ENCODE measurements at regions not wholly inside any gene's neighbourhood (a gene's known extent, or its start where the extent isn't known, plus 50 kb on each side); places are given as distances from the start of the nearest gene placed in this dataset.
A peak's percentile ranks its signal among the peaks of the same experiment; 100 is the strongest.

DNA sequence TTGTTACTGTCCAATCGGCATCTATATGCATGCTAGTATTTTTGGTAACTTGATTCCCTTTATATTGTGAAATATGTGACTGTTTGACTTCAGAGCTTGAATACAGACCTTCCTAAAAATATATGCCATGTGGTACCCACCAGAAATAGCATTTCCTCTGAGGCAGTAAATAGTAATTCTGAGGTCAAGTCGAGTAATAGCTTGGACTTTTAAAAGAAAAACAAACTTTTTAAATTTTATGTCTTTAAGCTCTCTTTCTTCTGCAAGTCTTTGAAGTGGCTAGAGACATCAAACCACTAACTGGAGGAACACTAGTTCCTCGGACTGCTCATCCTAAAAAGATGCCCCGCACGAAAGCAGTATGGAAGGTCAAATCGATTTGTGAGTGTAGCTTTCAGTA, 396.8 kb upstream of the SLC14A2 start:
- no peak for DNase-seq (ENCODE audit: low read depth in 2 of 3, low spot score in 2 of 3)

GRCh38 chr18:45221363-45221762, 393.9 kb upstream of the SLC14A2 start:
- no peak for DNase-seq (ENCODE audit: low read depth in 2 of 3, low spot score in 2 of 3)

GRCh38 chr18:45222180-45222579, 393.1 kb upstream of the SLC14A2 start:
- DNase-seq (ENCODE audit: low read depth in 2 of 3, low spot score in 2 of 3), result no peak

DNA sequence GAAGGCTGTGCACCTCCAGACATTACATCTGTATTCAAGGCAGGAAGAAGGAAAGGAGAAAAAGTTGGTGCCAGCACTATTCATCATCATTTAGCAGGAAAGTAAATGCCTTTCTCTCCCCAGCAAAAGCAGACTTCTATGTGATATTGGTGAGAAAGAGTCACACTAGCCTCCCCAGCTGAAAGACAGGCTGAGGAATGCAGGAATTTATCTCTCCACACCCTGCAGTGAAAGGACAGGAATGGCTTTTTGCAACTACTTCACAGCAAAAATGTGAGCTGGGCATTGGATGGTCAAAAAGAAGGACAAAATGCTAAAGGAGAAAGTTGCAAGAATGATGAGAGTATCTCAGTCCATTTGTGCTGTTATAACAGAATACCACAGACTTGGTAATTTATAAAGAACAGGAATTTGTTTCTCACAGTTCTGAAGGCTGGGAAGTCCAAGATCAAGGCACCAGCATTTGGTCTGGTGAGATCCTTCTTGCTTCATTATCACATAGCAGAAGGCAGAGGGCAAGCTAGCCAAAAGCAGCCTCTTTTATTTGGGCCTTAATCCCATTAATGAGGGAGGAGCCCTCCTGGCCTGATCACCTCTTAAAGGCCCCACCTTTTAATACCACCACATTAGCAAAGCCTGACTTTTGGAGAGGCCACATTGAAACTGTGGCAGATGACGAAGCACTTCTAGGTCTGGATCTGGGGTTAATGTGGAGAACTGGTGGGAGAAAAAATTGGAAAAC, 388.1 kb upstream of the SLC14A2 start:
- DNase-seq (ENCODE audit: low read depth in 2 of 3, low spot score in 2 of 3), result no peak

- no peak for DNase-seq (ENCODE audit: low read depth in 2 of 3, low spot score in 2 of 3)
These were observed 386.4 kb upstream of the SLC14A2 start for GRCh38 chr18:45228796-45229388.

DNA sequence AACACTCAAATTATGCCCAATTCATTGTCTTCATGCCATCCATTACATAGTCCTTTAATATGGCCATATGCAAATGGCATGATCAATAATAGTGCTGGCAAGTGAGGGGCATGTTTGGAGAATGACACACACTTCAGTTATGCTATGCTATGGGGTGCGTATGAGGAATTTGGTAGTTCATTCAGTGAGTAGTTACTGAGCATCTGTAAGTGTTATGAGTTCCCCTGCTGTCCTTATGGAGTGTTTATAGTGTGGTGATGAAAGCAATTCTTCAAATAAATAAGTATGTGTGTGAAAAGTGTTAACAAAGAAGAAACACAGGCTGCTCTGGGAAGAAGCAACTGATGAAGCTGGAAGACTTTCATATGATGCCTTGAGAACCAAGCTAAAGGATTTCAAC, 383.7 kb upstream of the SLC14A2 start:
- no peak for DNase-seq (ENCODE audit: low read depth in 2 of 3, low spot score in 2 of 3)

DNA sequence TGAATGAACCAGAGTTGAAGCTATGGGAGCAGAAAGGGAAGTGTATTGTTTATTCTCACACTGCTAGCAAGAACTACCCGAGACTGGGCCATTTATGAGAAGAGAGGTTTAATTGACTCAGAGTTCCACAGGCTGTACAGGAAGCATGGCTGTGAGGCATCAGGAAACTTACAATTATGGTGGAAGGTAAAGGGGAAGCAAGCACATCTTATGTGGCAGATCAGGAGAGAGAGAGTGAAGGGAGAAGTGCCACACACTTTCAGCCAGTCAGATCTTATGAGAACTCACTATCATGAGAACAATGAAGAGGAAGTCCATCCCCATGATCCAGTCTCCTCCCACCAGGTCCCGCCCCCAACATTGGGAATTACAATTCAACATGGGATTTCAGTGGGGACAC, 383.2 kb upstream of the SLC14A2 start:
- DNase-seq (ENCODE audit: low read depth in 2 of 3, low spot score in 2 of 3), result peak in 1 of 3 donors; percentile 41

DNA sequence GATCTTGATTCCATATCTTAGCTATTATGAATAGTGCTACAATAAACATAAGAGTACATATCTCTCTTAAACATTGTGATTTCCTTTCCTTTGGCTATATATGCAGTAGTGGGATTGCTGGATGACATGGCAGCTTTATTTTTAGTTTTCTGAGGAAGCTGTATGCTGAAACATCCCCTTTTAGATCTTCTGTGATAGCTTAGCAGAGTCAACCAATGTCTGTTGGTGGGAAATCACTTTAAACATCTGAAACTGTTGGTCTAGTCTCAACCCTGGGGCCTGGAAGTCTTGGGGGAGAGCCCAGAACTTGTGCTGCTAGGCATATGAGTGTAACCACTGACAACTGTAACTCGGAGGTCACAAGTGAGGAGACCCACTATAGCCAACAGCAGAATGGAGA, 378.6 kb upstream of the SLC14A2 start:
- DNase-seq (ENCODE audit: low read depth in 2 of 3, low spot score in 2 of 3), result peak in 1 of 3 donors; percentile 47

DNA sequence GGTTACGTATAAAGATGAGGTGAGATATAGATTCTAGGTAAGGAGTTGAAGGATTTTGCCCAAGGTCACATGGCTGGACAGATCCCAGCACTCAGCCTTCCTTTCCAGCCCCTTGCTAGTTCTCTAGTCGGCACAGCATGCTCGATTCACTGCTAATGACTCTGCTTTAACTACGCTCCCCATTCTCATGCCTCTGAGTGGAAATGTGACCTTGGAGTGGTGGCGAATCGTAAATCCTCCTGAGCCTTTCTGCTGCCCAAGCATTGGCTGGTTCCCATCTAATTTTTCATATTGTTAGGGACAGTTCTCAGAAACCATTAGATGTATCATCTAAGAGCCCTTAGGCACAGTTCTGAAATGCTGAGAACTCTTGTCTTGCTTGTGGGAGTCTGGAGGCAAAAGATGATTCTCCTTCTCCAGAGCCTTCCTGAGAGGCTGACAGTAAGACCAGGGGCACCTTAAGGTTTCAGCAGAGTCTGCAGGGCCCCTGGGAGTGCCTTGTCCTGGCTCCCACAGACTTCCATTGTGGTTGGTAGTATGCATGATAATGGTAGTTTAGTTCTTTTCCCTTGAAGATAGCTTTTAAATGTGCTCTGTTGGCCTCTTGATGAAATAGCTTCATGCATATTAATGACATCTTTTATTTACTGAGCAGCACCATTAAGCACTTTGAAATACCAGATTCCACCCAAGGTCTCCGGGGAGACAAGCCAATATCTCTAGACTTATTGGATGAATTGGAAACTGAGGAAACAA, 377.8 kb upstream of the SLC14A2 start:
- no peak for DNase-seq (ENCODE audit: low read depth in 2 of 3, low spot score in 2 of 3)

- peak in 1 of 3 donors; percentile 65 for DNase-seq (ENCODE audit: low read depth in 2 of 3, low spot score in 2 of 3)
These were observed 374.0 kb upstream of the SLC14A2 start for GRCh38 chr18:45241271-45241670.

GRCh38 chr18:45241982-45242565, 373.2 kb upstream of the SLC14A2 start:
- no peak for DNase-seq (ENCODE audit: low read depth in 2 of 3, low spot score in 2 of 3)

DNA sequence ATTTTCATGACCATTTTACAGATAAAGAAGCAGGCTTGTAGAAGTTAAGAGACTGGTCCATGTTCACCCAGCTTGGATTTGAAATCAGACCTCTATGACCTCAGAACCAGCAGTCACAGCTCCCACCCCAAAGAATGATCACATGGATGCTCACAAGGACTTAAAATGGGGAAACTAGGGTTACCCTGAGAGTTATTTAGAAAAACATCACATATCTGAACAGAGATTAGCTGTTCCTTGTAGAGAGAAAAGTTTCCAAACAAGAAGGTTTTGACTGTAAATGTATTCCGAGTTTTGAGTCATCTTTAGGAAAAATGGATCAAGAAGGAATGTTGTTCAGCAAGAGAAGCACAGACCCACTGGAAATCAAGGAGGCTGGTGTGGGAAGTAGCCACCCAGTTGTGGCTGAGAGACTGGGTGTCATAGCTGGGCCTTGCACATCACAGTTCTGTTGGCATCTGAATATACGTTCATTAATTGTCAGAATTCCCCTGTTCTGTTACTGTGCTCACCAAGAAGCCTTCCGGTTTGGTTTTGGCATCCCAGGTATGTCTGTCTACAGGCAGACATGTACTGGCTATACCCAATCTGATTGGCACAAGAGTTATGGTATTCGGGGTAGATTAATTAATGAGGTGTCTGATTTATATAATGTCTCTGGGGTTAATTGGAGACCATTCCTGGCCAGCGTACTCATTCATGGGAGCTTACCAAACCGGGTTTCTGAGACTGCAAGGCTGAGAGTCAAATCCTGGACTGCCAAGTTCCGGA, 371.8 kb upstream of the SLC14A2 start:
- no peak for DNase-seq (ENCODE audit: low read depth in 2 of 3, low spot score in 2 of 3)

DNA sequence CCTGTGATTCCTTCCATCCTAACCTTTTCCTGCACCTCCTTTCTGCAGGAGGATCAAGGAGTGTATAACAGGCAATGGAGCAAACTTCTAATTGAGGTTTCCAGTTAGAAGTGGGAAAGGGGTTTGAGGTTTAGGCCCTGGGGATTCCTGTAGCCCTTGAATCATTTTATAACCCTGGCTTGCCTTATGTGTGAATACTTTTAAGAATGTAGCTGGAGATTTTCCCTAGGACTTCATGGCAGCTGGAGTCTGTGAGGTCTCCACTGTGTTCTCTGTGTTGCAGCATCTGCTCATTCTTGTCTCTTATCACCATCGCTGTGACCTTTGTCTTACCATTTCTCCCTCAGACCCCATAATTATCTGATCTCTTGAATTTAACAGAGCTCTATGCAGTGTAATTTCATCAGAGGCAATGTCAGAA, 370.2 kb upstream of the SLC14A2 start:
- no peak for DNase-seq (ENCODE audit: low read depth in 2 of 3, low spot score in 2 of 3)

- peak in 1 of 3 donors; percentile 52 for DNase-seq (ENCODE audit: low read depth in 2 of 3, low spot score in 2 of 3)
These were observed 366.9 kb upstream of the SLC14A2 start for GRCh38 chr18:45248240-45248903.

- peak in 1 of 3 donors; percentile 23 for DNase-seq (ENCODE audit: low read depth in 2 of 3, low spot score in 2 of 3)
These were observed 366.0 kb upstream of the SLC14A2 start for GRCh38 chr18:45249246-45249661.

DNA sequence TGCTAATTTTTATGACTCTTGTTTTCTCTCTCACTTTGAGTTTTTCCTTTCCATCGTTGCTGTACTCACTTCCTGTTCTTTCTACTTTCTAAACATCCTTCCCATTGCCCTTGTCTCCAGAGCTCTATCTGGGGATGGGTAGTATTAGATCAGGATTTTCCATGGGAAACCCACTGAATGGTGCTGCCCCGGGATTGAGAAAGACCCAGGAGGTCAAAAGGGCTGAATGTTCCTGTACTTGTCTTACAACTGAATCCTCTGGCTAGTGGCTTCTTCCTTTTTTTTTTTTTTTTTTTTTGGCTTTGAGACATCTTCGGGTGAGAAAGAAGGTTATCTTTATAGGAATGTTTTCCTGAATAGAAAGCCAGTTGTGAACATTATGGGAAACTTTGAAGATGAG, 364.8 kb upstream of the SLC14A2 start:
- no peak for DNase-seq (ENCODE audit: low read depth in 2 of 3, low spot score in 2 of 3)

DNA sequence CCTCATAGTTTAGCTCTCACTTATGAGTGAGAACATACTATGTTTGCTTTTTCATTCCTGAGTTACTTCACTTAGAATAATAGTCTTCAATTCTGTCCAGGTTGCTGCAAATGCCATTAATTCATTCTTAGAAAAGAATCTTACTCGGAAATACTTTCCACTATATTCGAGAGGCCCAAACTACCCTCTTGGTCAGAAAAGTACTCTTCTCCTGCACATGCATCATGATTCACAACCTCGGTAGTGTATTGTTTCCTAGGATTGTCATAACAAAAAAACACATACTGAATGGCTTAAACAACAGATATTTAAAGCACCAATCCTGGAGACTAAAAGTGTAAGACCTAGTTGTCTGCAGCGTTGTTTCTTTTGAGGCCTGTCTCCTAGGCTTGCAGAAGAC, 364.0 kb upstream of the SLC14A2 start:
- no peak for DNase-seq (ENCODE audit: low read depth in 2 of 3, low spot score in 2 of 3)

DNA sequence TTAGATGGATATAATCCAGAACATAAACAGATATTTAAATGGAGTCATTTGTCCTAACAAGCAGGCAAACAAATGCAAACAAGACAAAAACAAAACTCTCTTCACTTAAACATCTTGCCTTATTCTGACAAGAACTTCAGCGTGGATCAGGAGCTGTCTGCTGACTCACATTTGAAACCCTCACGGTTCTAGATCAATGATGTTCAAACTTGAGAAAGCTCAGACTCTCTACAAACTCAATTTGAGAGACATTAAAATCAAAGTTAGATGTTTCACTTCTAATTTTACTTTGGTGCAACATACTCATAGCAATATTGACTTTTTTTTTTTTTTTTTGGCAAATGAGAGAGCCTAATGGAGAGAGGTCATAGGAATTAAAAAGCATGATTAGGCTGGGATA, 362.8 kb upstream of the SLC14A2 start:
- DNase-seq (ENCODE audit: low read depth in 2 of 3, low spot score in 2 of 3), result no peak

GRCh38 chr18:45253056-45253565, 362.2 kb upstream of the SLC14A2 start:
- no peak for DNase-seq (ENCODE audit: low read depth in 2 of 3, low spot score in 2 of 3)
